ENCODE measurements at regions not wholly inside any gene's neighbourhood (a gene's known extent, or its start where the extent isn't known, plus 50 kb on each side); places are given as distances from the start of the nearest gene placed in this dataset.
A peak's percentile ranks its signal among the peaks of the same experiment; 100 is the strongest.

DNA sequence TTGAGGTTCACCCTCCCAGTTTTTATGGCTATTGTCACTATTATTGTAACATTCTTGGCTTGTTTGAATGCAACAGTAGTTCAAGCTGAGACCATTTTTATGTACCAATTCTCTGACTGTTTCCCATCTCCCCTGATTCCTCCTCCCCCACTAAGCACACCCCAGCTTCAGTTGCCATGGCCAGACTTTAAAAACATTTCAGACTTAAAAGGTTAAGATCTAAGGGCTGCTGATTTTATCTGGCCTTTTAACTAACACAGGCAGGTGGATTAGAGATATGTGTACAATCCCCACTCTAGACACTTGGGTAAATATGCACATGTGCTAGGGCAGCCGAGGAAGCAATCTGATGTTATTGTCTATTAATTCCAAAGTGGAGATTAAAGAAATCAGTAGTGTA is 386.3 kb upstream of the NR2F2 start:
- DNase-seq: no peak

DNA sequence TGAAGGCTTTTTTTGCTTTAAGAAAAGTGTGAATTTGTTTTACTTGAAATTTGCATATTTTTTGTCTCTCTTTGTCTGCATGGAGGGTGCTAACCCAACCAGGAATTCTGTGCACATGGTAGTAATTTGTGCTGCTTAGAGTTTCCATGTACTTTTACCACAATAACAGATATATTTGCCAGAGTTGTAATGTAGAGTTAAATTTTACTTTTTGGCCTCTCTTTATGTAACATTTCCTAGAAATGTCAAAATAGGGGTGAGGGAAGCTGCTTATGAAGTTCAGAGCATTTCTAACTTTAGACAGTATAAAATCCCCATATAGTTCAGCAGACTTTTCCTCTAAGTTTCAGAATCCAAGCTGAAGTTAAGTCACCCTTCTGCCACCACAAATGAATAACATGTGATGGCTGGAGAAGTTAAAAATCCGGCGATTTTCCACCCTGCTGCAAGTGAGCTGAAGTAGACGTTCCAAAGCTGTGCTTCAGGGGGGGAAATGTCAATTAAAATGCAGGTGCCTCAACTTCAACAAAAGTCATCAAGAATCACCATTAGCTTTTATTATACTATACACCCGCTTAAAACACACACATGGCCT is 385.7 kb upstream of the NR2F2 start:
- no peak for DNase-seq

DNA sequence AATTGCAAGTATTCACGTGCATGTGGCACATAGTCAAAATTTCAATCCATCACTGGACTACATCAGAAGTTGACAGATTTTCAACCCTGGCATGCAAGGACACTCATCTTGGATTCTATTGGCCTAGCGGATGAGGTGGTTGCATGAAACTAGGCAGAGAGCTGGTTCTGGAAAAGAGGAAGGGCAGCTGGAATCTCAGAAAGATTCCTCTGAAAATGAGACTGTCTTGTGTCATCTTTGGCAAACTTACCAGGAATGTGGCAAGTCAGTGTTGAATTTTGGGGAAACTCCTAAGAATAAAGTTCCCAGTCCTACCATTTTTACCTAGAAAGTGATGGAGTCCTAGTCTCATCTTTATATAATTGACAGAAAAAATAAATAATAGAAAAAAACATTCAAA is 384.3 kb upstream of the NR2F2 start:
- DNase-seq: no peak

DNA sequence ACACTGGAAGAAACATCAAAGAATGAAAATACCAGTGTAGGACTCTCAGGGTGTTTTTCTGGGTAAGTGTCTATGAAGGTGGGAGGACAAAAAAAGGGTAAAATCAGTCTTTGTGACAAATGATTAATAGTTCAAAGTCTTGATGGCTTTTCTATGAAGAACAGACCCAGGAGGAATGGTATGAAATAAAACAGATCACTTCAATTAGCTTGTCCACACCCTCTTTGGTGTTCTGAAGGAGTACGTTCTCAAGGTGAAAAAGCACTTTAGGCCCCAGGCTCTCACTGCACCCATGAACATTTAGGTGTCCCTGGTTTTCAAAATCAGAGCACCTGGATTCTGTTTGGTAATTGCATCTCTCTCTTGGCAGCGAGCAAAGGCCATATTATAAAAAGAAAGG is 383.6 kb upstream of the NR2F2 start:
- DNase-seq: no peak

DNA sequence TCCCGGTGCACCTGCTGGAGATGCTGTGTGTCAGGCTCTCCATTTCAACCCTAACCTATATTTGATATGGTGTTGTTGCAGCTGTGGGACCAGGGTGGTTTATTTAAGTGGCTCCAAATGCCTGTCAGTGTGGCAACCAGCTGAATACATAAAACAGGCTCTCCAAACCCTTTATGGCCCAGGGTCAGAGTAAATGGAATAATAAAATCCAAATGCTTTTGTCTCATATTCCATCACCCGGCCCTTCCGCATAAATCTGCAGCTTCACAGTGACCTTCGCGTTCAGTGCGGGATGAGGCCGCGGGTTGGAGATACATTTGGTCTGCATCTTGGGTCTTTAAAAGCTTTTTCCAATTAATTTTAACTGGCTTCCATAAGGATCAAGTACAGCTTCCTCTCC is 382.1 kb upstream of the NR2F2 start:
- DNase-seq: no peak

DNA sequence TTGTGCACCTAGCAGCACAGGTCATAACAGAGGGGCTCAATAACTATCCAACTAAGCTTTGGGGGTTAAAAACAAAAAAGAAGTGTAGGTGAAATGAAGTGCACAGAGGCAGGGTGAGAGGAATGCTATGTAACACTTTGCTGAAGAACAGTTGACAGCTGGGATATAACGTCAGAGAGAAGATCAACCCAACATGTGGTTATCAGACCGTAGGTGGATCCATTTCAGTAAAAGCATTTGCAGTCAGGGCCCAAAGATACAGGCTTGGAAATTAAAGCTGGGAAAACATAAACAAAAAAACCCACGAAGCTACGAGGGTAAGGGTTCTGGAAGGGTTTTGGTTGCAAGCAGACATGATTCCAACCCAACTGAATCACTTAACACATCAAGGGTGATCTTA is 377.5 kb upstream of the NR2F2 start:
- no peak for DNase-seq

DNA sequence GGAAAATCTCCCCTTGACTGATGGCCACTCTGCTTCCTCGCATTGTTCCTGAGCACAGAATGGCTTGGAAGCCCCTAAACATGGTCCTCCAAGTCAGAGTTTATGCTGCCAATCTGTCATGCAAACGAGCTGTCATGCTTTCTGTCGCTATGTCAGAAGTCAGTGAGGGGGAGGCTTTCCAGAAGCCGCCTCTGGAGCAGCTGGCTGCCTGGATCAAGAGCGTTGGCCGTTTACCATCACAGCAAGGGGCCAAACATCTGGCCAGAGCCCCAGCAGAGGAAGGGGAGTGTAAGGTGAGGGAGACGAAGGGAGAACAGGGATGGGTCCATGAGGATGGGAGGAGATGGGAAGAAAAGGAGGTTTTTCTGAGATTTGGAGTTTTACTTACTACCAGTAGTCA is 372.6 kb upstream of the NR2F2 start:
- DNase-seq: no peak

DNA sequence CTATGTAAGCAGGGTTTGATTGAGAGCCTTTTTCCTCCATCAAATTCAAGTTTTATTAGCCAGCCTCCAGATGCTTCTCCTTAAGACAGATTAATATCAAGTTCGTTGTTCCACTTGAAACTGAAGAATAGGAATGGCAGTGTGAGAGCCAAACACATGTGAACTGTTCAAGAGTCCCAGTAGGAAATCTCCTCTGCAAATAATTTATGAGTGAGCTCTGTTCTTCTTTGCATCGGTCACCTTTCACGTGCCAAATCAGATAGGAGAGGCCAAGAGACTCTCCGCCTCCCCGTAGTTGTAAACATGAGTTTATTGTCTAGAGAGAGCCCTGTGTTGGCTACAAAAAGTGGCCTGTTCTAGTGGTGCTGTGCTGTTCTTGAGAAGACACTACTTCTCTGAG is 372.1 kb upstream of the NR2F2 start:
- DNase-seq: no peak

DNA sequence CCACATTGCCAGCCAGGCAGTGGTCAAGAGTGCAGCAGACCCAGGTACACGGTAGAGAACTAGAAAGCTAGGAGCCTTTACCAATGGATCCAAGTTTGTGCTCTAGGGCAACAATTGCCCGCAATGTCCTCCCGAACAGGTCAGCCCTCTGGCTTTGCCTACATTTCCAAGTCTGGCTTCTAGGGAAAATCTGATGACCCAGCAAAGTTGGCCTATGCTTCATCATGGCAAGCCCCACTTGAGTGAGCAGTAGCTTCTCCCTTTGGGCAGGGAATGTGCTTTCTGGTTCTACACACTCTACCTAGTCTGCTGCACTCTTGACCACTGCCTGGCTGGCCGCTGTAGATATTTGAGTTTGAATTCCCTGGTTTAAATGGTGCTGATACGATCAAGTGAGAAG is 361.6 kb upstream of the NR2F2 start:
- DNase-seq: no peak

DNA sequence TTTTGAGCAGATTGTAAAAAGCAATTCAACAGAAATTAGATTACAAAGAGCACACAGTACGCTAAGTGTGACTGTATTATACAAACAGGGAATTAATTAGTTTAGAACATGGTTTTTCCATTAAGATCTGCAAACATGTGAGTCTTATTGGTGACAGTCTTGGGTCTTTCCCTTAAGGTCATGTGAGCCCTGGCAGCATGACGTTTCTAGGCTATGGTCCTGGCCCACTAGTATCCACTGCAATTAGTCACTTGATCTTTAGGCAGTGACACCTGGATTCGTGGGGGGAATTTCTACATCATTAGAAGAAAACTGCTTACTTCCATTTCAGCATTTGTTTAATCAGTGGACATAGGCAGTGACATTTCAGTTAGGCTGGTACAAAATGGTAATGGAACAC is 360.2 kb upstream of the NR2F2 start:
- no peak for DNase-seq

DNA sequence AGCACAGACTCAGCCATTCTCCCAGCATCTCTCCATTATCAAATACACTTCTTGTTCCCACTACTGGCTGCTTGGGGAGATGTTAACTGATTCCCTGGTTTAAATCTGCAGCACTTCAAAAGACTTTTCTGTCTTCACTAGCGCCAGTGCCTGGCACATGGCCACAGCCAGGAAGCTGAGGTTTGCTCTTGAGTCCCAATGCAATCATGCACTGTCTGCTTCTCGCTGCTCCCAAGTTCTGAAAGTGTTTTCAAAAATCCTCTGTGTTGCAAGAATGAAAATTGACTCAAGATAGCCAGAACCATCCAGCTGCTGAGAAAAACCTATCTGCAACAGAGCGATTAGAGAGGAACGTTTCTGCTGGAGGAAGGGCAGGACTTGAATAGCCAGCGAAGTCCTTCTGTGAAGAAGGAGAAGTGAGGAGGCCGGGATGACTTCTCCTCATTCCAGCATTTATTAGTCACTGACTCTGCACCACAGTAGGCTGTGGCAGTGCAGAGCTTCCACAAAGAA is 358.4 kb upstream of the NR2F2 start:
- DNase-seq: no peak

DNA sequence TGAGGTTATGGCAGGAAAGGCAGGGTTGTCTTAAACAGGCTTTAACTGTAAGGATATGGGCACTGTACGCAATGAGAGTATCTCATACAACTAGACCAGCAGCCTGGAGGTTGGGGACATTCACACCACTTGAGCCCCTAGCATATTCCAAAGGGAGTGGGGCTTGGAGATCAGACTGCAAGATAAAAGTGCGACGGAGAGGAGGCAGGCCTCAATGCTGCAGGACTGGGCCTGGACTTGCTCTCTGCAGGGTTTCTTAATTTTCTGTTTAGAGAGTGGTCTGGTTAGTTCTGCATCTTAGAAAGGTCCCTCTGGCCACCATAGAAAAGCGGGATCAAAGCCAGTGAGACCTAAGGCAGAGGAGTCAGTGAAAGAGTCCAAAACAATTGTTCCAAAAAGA is 357.7 kb upstream of the NR2F2 start:
- DNase-seq: no peak

DNA sequence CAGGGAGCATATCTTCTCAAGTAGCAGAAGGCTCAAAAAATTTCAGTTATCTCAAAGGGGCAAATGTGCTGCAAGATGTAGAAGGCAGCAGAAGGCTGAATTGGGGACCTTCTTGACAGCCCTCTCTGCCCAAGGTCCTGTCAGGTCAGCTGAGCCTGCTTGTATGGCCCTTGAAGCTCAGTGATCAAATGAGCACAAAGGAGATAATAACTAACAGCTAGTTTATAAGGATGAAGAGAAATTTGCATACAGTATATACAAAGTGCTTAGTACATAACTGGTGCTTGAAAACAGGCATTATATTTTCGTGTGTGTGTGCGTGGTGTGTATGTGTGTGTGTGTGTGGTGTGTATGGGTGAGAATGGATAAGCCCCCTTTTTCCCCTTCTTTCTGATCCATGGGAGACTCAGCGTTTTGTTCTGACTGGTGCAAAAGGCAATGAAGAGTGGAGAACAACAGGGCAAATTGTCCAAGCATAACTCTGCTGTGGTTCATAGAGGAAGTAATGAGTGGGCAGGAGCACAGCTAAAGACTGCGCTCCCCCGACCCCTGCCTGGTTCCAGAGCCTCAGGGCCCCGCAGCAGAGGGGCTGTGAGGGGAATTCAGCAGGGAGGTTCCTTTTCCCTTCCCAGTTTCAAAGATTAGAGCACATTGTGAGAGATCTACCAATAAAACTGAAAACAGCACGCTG is 356.8 kb upstream of the NR2F2 start:
- DNase-seq: no peak

DNA sequence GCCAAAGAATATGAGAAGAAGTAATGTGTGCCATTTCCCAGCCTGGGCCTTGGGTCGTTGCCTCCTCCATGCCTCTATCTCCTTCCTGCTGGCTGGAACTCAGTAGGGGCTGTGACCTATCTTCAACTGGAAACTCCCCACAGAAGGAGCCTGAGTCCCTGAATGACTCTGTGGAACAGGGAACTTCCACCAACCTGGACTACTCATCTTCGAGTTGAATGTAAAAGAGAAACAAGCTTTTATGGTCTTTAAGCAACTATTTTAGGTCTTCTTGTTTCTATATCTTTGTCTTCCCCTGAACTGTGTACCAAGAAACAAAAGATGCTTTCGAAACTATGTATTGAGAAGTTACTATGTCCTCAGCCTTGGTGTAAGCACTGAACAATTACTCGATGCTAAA is 355.3 kb upstream of the NR2F2 start:
- no peak for DNase-seq

DNA sequence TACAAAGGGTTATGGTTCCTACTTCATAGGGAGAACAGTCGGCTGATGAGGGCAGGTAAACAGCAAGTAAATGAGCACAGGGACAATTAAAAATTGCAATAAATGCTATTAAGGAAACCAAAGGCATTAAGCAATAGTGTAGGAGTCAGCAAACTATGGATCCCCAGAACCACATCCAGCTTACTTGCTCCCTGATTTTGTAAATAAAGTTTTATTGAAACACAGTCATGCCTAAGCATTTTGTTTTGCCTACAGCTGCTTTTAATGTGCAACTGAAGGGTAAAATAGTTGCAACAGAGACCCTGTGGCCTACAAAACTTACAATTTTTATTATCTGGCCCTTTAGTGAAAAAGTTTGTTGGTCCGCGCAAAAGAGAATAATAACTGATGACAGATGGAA is 351.2 kb upstream of the NR2F2 start:
- no peak for DNase-seq

DNA sequence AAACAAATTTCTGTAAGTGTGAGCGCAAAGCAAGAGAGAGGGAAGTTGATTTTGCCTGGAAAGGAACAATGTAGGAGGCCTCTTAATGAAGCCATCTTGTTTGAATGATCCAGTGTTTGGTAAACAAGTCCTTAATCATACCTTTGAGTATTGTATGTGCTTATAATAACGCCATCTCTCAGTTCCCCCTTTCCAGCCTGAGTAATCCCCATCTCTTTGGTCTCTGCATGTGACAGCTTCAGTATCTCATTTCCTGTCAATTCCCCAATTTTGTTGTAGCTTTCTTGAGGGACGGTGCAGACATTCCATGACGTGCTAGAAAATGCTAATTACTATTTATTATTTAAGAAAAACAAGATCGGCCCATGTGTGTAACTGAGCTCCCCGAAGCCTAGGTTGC is 349.3 kb upstream of the NR2F2 start:
- DNase-seq: no peak

DNA sequence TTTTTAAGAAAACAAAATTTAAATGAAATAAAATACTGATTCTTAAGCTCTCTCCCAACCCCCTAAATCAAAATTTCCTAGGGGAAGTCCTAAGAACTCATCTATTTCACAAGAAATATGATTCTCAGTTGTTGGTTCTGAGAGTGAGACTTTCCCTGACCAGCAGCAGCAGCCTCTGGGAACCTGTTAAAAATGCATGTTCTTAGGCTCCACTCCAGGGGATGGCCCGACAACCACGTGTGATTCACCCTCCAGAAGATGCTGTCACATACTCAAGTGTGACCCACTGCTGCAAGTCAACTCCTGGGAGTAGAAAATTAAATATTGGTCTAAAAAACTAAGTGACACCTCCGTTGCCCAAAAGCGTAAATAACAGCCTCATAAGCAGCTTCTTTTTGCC is 343.2 kb upstream of the NR2F2 start:
- no peak for DNase-seq

DNA sequence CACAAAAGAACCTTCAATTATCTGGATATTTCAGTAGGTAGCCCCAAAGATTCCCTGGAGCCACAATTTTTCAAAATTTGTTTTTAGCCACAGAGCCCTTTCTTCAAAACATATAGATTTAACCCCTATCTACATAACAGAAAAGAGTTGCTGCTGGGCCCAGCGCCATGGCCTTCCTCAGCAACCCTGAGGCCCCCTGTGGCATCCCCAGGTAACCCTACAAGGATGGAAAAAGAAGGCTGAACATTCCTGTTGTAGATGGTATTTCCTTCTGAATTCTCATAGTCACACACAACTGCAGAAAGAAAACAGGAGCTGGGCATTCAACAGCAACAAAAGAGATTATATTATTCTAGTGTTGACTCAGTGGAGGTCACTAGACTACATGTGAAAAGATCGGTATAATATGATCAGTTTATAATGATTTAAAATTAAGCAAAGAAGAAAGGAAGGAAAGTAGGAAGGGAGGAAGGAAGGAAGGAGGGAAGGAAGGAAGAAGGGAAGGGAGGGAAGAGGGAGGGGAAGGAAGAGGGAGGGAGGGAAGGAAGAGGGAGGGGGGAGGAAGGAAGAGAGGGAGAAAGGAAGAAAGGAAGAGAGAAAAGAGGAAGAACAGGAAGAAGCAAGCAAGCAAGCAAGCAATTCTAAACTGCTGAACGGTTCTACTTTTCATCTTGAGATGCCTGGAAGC is 342.5 kb upstream of the NR2F2 start:
- DNase-seq: no peak

DNA sequence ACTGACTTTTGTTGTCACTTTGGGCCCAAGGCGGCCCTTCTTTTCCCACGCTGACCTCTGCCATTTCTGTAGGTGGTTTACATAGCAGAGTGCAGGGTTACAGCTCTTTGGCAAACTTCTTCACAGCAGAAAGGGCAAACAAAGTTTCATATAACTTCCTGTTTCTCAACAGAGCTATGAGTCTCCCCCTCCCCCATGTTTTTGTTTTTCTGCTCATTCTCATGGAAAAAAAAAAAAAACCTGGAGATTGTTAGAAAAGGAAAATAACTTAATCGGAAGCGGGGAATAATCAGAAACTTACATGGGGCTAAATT is 342.0 kb upstream of the NR2F2 start:
- DNase-seq: peak; percentile 1 to 43 (median 36)

DNA sequence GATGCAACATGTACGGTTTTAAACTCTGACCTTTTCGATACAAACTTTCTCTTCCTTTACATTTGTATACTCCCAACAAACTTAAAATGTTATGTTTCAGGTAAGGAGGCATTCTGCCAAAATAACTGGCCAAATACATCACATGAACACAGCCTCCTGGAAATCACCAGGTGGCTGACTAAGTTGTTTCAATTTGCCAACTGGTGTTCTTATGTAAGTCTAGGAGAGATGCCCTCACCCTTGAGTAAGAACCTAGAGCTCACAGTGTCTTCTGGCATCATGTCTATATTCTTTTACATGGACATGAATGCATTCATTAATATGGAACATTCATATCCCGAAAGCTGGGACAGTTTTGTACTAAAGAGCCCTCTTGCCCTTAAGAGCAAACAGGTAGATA is 341.1 kb upstream of the NR2F2 start:
- no peak for DNase-seq

DNA sequence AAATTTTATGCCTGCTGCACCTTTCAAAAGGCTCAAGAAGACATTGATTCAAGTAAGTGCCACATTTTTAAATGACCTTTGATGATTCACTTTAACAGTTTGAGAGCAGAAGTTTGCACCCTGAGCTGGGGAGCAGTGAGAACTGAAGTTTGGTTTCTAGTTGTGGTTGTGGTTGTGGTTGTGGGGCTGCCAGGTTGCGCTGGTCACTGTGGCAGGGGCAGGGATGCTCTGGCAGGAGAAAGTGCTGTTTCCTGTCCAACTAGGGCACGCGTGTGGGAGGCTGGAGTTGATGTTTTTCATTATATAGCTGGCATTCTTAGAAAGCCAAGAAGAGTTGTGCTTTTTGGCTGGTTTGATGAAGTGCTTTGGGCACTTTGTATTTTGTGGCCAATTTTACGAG is 339.7 kb upstream of the NR2F2 start:
- DNase-seq: no peak

DNA sequence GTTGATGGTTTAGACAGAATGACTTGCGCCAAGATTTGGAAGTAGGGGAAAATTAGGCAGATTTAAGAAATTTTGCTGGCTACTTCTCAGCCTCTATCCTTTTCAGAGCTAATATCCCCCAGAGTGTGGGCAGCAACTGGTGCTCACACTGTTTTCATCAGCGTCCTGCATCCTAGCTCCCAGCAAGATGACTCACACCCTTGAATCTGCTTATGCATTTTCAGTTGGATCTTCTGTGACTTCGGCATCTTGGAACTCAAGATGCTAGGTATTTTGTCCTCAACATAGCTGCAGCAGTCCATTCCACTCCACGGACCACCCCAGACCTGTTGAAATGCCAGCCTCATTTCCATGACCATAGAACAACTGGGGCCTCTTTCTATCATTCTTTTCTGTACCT is 336.1 kb upstream of the NR2F2 start:
- DNase-seq: no peak

DNA sequence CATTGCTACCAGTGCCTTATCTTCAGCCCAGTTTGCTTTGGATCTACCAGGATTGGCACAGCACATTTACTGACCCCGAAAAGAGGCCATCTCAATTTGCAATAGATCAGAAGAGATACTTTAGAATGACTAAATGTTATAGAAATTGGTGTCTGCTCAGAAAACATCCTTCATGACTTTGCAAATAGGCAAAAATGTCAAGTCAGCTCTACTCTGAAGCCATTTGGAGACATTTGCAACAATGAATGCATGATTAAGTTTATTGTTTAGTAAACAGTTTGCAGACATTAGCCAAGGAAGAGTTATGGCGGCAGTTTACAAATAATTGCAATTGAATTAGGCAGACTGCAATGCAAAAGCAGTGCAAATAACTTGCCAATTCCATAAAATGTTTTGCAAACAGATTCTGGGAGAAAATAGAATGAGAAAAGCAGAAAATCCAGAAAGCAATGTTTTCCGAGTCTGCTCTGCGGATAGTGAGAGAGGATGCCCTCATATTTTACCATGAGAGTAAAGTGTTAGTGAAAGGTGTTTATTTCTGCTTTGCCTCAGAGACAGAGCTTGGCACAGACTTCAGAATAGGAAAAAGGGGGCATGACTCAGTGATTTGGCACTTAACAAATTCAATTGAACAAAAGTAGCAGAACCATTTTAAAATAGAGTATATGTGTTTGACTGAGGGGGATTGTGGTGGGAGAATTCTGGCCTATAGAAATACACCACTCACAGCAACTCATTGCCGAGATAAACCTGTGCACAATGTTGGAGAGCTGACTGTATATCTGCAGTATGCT is 334.9 kb upstream of the NR2F2 start:
- no peak for DNase-seq

DNA sequence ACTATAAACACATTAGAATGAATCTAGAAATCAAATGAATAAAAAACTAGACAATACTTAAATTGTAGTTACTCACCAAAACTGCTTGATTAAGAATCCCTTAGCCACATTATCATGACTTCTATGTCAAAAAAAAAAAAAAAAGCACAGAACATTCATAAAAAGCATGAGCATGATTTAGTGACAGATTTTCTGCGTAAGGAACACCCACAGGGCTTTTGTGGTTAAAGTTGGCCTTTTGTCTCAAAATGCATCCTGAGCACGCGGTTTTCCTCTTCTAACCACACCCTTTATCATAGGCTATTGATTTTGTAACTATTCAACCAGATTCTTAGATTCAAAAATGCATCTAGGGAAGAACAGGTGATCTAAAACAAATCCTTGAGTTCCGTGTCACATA is 334.0 kb upstream of the NR2F2 start:
- DNase-seq: peak in 2 of 4 experiments; percentile 4 to 6
